HepG2 (cell line): ENCODE measurements at regions not wholly inside any gene's neighbourhood (a gene's known extent, or its start where the extent isn't known, plus 50 kb on each side); places are given as distances from the start of the nearest gene placed in this dataset.

ENCODE experiments used
- ATAC-seq: fragments of 200-7000 bp; cut with Tn5 transposase; 3 replicates; pipeline ENCODE4 v1.9.1; 2020; ENCODE audit warnings: mild to moderate bottlenecking, moderate library complexity
- BruUV-seq: library from RNA; stranded (reverse); fragments of 400-500 nt; replicated peaks from 2 replicates; lab custom pipeline; 2021; lab: Mats Ljungman, UMichigan
- CTCF ChIA-PET: fragments of 300-600 bp; formaldehyde crosslinking; extraction: SDS; loops from one replicate; lab custom pipeline; 2021; ENCODE audit warnings: low total read pairs, inconsistent platforms, low intra/inter-chr PET ratio; lab: Yijun Ruan, JAX
- POLR2A ChIA-PET: fragments of 350-600 bp; sonication (Branson Sonifier 250); formaldehyde crosslinking; loops from one replicate; lab custom pipeline; 2020; ENCODE audit warnings: antibody characterized with exemption, inconsistent platforms; lab: Yijun Ruan, JAX
- DNase-seq: peaks from one replicate; pipeline ENCODE4 v3.0.0-alpha.2; 2015; ENCODE audit warnings: low spot score
- FAIRE-seq: peaks from 3 replicates; lab custom pipeline; 2011; peaks lifted over from hg19 to GRCh38; lab: Jason Lieb, UNC
- H2AFZ ChIP-seq: one replicate; pipeline ENCODE4 v1.6.1; 2011; ENCODE audit warnings: low read length, inconsistent platforms
- H3K27ac ChIP-seq: fragments of 300-600 bp; 3 replicates; pipeline ENCODE4 v1.8.0; 2011; ENCODE audit warnings: mixed run types, mild to moderate bottlenecking, mixed read lengths, low read length, inconsistent platforms; ENCODE audit not compliant: insufficient read depth; ENCODE audit errors: extremely low read length
- H3K27me3 ChIP-seq, 2 experiments: fragments of 200-600 bp in 1 of 2; 2 replicates in 1 of 2; 3 replicates in 1 of 2; pipeline versions ENCODE4 v1.6.0 to v1.8.0; 2011; ENCODE audit warnings: low read length in 2 of 2, mild to moderate bottlenecking in 2 of 2, moderate library complexity in 2 of 2, inconsistent platforms in 1 of 2; ENCODE audit not compliant: insufficient read depth in 2 of 2, control insufficient read depth in 1 of 2
- H3K36me3 ChIP-seq, 2 experiments: fragments of 200-600 bp in 1 of 2; replicated peaks in 1 of 2; 2 replicates in 1 of 2; 3 replicates in 1 of 2; pipeline versions ENCODE4 v1.5.1 to v1.8.0; 2011; ENCODE audit warnings: low read length in 2 of 2, inconsistent platforms in 1 of 2; ENCODE audit not compliant: insufficient read depth in 2 of 2, control insufficient read depth in 1 of 2
- H3K4me1 ChIP-seq: 2 replicates; pipeline ENCODE4 v1.5.1; 2012; ENCODE audit warnings: low read length, inconsistent platforms; ENCODE audit not compliant: insufficient read depth
- H3K4me2 ChIP-seq: 2 replicates; pipeline ENCODE4 v1.6.0; 2011; ENCODE audit warnings: low read depth, low read length, inconsistent platforms
- H3K4me3 ChIP-seq, 3 experiments: fragments of 200-600 bp in 1 of 3; sonication (generic), shearing (Covaris generic) in 1 of 3; replicated peaks in 1 of 3; 2 replicates each; pipeline ENCODE4 v1.5.1; 2011 to 2016; ENCODE audit warnings: low read length in 3 of 3, inconsistent platforms in 2 of 3, low read depth in 2 of 3, mild to moderate bottlenecking in 2 of 3, control low read depth in 1 of 3, mixed read lengths in 1 of 3; ENCODE audit not compliant: insufficient read depth in 1 of 3
- H3K79me2 ChIP-seq: one replicate; pipeline ENCODE4 v1.6.1; 2011; ENCODE audit warnings: low read length, inconsistent platforms; ENCODE audit not compliant: insufficient read depth
- H3K9ac ChIP-seq: 2 replicates; pipeline ENCODE4 v1.6.0; 2011; ENCODE audit warnings: mild to moderate bottlenecking, low read depth, low read length, inconsistent platforms; ENCODE audit not compliant: insufficient read depth
- H3K9me3 ChIP-seq: 2 replicates; pipeline ENCODE4 v1.5.1; 2012; ENCODE audit warnings: mild to moderate bottlenecking, low read length
- H4K20me1 ChIP-seq: 2 replicates; pipeline ENCODE4 v1.6.0; 2011; ENCODE audit warnings: inconsistent platforms, mild to moderate bottlenecking, low read length, moderate library complexity; ENCODE audit not compliant: insufficient read depth
- FOXJ3 ChIP-seq: sonication (generic); formaldehyde crosslinking; IDR thresholded peaks from 2 replicates; pipeline ENCODE4 v1.4.0; 2020; ENCODE audit warnings: missing genetic modification reagents, mild to moderate bottlenecking, borderline replicate concordance
- KAT8 ChIP-seq: IDR thresholded peaks from 2 replicates; pipeline ENCODE4 v1.6.1; 2016; ENCODE audit warnings: missing genetic modification reagents, missing compliant biosample characterization
- MEF2D ChIP-seq: sonication (generic); formaldehyde crosslinking; IDR thresholded peaks from 2 replicates; pipeline ENCODE4 v1.5.1; 2020; ENCODE audit warnings: mild to moderate bottlenecking, missing genetic modification reagents
- RELA ChIP-seq: sonication (generic); formaldehyde crosslinking; IDR thresholded peaks from 2 replicates; pipeline ENCODE4 v1.4.0; 2020; ENCODE audit warnings: missing genetic modification reagents
- SPEN ChIP-seq: sonication (generic); formaldehyde crosslinking; IDR thresholded peaks from 2 replicates; pipeline ENCODE4 v1.5.1; 2020; ENCODE audit warnings: low read depth, mild to moderate bottlenecking, missing genetic modification reagents
- ZNF234 ChIP-seq: sonication (generic); formaldehyde crosslinking; conservative IDR thresholded peaks from 2 replicates; pipeline ENCODE4 v1.5.1; 2020; ENCODE audit warnings: mild to moderate bottlenecking, missing genetic modification reagents
- ZNF274 ChIP-seq: sonication (generic); formaldehyde crosslinking; IDR thresholded peaks from 2 replicates; pipeline ENCODE4 v1.5.1; 2020; ENCODE audit warnings: mild to moderate bottlenecking, missing genetic modification reagents
- ZNF335 ChIP-seq: sonication (generic); formaldehyde crosslinking; IDR thresholded peaks from 2 replicates; pipeline ENCODE4 v1.4.0; 2020; ENCODE audit warnings: missing genetic modification reagents
- ZNF614 ChIP-seq: IDR thresholded peaks from 2 replicates; pipeline ENCODE4 v1.6.1; 2018; ENCODE audit warnings: missing biosample characterization, missing genetic modification reagents, inconsistent platforms, borderline replicate concordance
- ZNF772 ChIP-seq: sonication (generic); formaldehyde crosslinking; IDR thresholded peaks from 2 replicates; pipeline ENCODE4 v1.5.0; 2020; ENCODE audit warnings: mild to moderate bottlenecking, missing genetic modification reagents
- WGBS: methylation state at CpG from one replicate; pipeline ENCODE4 v1.1.6; 2017; ENCODE audit warnings: low lambda C conversion rate; 5-methylcytosine and 5-hydroxymethylcytosine counted together
- in situ Hi-C: cut with HindIII; loops from 2 replicates; pipeline ENCODE4 v1.10.0; 2017; ENCODE audit warnings: low pct_unique_long_range_greater_than_20kb; ENCODE audit not compliant: extremely low pct_ligation_motif_present
- intact Hi-C: fragments of 100-400 bp; cut with micrococcal nuclease; formaldehyde crosslinking; loops from one replicate; pipeline ENCODE4 v1.10.0; 2022; ENCODE audit not compliant: unreplicated experiment
- TF ChIP-seq, protein P1 (sequence below): IDR thresholded peaks from 2 replicates; pipeline ENCODE4 v1.6.1; 2018; ENCODE audit warnings: missing genetic modification reagents, mild to moderate bottlenecking, missing compliant biosample characterization

DNA sequence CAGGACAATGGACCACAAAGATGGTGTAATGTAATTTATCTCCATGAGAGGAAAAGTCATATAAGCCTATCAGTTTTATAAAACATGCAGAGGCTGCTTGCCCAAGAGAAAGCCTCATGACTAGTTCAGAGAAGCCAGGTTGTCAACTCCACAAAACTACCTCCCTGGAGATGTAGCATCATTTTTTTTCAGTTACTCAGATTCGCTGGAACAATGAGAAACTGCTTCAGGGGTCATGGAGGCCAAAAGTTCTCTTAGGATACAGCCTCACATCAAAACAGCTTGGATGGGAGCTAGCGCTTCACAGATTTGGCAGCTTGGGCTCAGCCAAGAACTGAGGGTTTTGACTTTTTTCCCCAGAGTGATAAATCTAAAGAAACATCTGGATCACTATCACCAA lies 263.5 kb downstream of the INSIG2 start:
- H3K36me3 ChIP-seq = no peaks in the 10 kb centered on the region
- WGBS = 20% methylated on average over 2 of the region's 2 CpGs
- H2AFZ ChIP-seq = no peak overlapping the region
- no peaks in the 10 kb centered on the region; a peak in 1 of 5 replicates for H3K27me3 ChIP-seq
- ChIA-PET POLR2A (no interaction called here), CTCF (no interaction called here)
- H3K4me1 ChIP-seq = no peaks in the 10 kb centered on the region
- intact Hi-C loops (no loop called here), in situ Hi-C loops (no loop called here)
- no peak overlapping the region for H3K9ac ChIP-seq
- no peak overlapping the region for H3K27ac ChIP-seq
- no peak overlapping the region for H3K4me2 ChIP-seq
- no peak for FAIRE-seq
- no peaks in the 10 kb centered on the region for H3K79me2 ChIP-seq
- no TSS peak for BruUV-seq
- no peak for TF ChIP-seq ZNF274 (CRISPR knock-in tag)
- no peak for TF ChIP-seq ZNF772 (CRISPR knock-in tag)
- TF ChIP-seq, protein P1, sequence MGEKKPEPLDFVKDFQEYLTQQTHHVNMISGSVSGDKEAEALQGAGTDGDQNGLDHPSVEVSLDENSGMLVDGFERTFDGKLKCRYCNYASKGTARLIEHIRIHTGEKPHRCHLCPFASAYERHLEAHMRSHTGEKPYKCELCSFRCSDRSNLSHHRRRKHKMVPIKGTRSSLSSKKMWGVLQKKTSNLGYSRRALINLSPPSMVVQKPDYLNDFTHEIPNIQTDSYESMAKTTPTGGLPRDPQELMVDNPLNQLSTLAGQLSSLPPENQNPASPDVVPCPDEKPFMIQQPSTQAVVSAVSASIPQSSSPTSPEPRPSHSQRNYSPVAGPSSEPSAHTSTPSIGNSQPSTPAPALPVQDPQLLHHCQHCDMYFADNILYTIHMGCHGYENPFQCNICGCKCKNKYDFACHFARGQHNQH (CRISPR knock-in tag) = no peak
- no peak for TF ChIP-seq KAT8
- TF ChIP-seq MEF2D (CRISPR knock-in tag) = no peak
- no peak for TF ChIP-seq ZNF614 (CRISPR knock-in tag)
- no peak for TF ChIP-seq SPEN (CRISPR knock-in tag)
- no peak for TF ChIP-seq FOXJ3 (CRISPR knock-in tag)
- TF ChIP-seq ZNF234 (CRISPR knock-in tag) = no peak
- TF ChIP-seq RELA (CRISPR knock-in tag) = no peak
- TF ChIP-seq ZNF335 (CRISPR knock-in tag) = no peak
- TF ChIP-seq, all 625 proteins: peak for 0
- Histone ChIP-seq H4K20me1 (no peaks in the 10 kb centered on the region), H3K4me3 (no peak overlapping the region), H3K9me3 (no peaks in the 10 kb centered on the region)
- DNase-seq (no peak), ATAC-seq (no peak)
